ENCODE measurements at regions not wholly inside any gene's neighbourhood (a gene's known extent, or its start where the extent isn't known, plus 50 kb on each side); places are given as distances from the start of the nearest gene placed in this dataset.

GRCh38 chr4:184268584-184269160 lies 51.0 kb upstream of the ENPP6 start:
- no peaks in the 10 kb centered on the region for H3K4me1 ChIP-seq
- H3K27me3 ChIP-seq, result no peaks in the 10 kb centered on the region
- intact Hi-C loops (cut with DNase I), result no loop called here
- no peaks in the 10 kb centered on the region for H3K36me3 ChIP-seq
- ATAC-seq (no peak), DNase-seq (no peak)
- H3K9me3 ChIP-seq, result no peaks in the 10 kb centered on the region
- TF ChIP-seq, protein P1, sequence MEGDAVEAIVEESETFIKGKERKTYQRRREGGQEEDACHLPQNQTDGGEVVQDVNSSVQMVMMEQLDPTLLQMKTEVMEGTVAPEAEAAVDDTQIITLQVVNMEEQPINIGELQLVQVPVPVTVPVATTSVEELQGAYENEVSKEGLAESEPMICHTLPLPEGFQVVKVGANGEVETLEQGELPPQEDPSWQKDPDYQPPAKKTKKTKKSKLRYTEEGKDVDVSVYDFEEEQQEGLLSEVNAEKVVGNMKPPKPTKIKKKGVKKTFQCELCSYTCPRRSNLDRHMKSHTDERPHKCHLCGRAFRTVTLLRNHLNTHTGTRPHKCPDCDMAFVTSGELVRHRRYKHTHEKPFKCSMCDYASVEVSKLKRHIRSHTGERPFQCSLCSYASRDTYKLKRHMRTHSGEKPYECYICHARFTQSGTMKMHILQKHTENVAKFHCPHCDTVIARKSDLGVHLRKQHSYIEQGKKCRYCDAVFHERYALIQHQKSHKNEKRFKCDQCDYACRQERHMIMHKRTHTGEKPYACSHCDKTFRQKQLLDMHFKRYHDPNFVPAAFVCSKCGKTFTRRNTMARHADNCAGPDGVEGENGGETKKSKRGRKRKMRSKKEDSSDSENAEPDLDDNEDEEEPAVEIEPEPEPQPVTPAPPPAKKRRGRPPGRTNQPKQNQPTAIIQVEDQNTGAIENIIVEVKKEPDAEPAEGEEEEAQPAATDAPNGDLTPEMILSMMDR (IDR thresholded peaks at IDR 0.05), result no peak
- peak overlapping the region; percentile 26 for H3K4me3 ChIP-seq
- H3K27ac ChIP-seq, result peak overlapping the region; percentile 84

GRCh38 chr4:184267673-184268583 lies 50.3 kb upstream of the ENPP6 start:
- H3K4me1 ChIP-seq, result no peaks in the 10 kb centered on the region
- H3K27ac ChIP-seq, result peak overlapping the region; percentile 84
- H3K36me3 ChIP-seq, result no peaks in the 10 kb centered on the region
- H3K27me3 ChIP-seq, result no peaks in the 10 kb centered on the region
- H3K9me3 ChIP-seq, result no peaks in the 10 kb centered on the region
- intact Hi-C loops (cut with DNase I), result no loop called here
- DNase-seq, result peak; percentile 72
- peak overlapping the region; percentile 26 for H3K4me3 ChIP-seq
- TF ChIP-seq, protein P1 (IDR thresholded peaks at IDR 0.05), result no peak
- peak; percentile 87 for ATAC-seq

Data from upper lobe of right lung (tissue), 1 donor.